ENCODE measurements at regions not wholly inside any gene's neighbourhood (a gene's known extent, or its start where the extent isn't known, plus 50 kb on each side); places are given as distances from the start of the nearest gene placed in this dataset.
A peak's percentile ranks its signal among the peaks of the same experiment; 100 is the strongest.
"Not testable (repeated sequence)": the region's sequence is repeated elsewhere in the genome, so short reads cannot be mapped to it uniquely, and the experiment has no call there.

DNA sequence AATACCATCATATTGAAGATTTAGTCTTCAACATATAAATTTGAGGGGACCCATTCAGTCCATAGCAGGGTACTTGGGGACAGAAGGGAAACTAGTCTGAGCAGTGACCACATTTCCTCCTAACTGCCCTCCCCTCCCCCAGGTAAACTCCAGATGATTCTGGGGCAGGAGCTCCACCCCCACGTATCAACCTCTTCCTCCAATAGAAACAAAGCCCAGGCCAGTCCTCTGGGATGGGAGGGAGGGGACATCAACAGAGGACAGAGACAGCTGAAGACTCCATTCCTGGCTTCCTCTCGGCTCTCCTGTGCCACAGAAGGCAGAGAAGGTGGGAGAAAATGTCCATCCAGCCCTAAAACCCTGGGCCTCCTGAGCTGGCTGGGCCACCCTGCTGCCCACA is 85.0 kb upstream of the TOP1 start:
- ATAC-seq: no peak
- intact Hi-C loops (cut with DNase I): no loop called here
- no peak for DNase-seq (ENCODE audit: low spot score)

DNA sequence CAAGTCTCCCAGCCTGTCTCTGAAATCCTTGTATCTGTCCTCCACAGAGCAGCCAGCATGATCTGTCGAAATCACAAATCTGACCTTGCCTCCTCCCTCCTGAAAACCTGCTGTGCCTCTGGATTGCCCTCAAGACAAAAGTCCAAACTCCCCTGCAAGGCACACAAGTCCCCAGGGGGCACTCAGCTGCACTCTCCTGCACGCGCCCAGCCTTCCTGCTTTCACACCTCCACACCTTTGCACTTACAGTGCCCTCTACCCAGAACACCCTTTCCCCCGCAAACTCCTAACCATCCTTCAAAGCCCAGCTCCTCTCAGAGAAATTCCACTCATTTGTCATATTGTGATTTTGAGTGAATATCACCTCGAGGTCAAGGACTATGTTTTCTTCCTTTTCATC is 83.4 kb upstream of the TOP1 start:
- no peak for ATAC-seq
- DNase-seq (ENCODE audit: low spot score): no peak
- intact Hi-C loops (cut with DNase I): no loop called here

DNA sequence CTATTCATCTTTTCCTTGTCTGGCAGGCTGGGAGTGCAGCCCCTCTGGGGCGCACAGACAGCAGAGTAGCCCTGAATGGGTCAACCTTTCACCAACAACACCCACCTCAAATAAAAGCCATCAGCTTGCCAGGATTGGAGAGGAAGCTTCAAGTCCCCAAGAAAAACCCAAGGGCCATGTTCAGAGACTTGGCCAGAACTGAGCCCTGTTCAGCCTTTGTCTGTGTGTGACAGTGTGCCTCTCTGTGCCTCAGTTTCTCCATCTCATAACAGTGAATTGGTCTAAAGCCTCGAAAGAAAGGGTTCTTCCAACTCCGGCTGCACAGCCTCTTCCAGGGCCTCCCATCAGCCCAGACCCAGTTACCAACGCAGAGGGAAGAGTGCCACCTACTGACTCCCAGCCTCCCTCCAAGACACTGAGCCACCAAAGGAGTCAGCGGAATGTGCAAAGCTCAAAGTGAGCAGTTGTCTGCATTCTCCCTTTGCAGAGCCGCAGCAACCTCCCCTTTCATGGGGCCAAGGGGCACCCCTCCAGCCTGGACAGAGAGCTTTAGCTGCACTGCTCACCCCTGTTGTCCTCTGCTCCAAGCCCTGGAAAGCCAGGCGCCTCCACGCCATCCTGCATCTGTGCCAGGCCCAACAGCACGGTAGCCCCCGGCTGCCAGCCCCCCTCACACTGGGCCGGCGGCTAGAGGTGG is 82.7 kb upstream of the TOP1 start:
- peak; percentile 91 for ATAC-seq
- intact Hi-C loops (cut with DNase I): no loop called here
- peak; percentile 71 for DNase-seq (ENCODE audit: low spot score)

- intact Hi-C loops (cut with DNase I): no loop called here
- ATAC-seq (no peak), DNase-seq (ENCODE audit: low spot score) (no peak)
Observed at GRCh38 chr20:40946451-40946850, 82.2 kb upstream of the TOP1 start.

GRCh38 chr20:40948465-40949267 is 80.0 kb upstream of the TOP1 start:
- intact Hi-C loops (cut with DNase I): no loop called here
- ATAC-seq: no peak
- DNase-seq (ENCODE audit: low spot score): no peak

GRCh38 chr20:40949346-40949745 is 79.3 kb upstream of the TOP1 start:
- ATAC-seq (no peak), DNase-seq (ENCODE audit: low spot score) (no peak)
- intact Hi-C loops (cut with DNase I): no loop called here

GRCh38 chr20:40952136-40952535 is 76.5 kb upstream of the TOP1 start:
- intact Hi-C loops (cut with DNase I): no loop called here
- DNase-seq (ENCODE audit: low spot score) (no peak), ATAC-seq (no peak)

DNA sequence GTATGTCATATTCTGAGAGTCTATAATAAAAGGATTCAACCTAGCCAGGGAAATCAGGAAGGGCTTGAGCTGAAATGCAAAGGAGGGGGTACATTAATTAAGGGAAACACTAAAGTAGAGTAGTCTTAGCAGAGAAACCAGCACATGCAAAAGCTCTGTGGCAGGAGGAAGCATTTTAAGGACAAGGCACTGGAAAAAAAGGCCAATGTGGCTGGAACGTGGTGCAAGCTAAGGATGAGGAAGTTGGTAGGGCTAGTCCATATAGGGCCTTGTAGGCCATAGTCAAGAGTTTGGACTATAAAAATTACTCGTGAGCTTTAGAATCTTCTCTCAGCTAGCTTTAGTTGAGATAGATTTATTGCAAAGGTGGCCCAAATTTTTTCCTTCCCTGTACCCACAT is 75.2 kb upstream of the TOP1 start:
- intact Hi-C loops (cut with DNase I): no loop called here
- no peak for ATAC-seq
- DNase-seq (ENCODE audit: low spot score): no peak

- no peak for ATAC-seq
- intact Hi-C loops (cut with DNase I): no loop called here
- DNase-seq (ENCODE audit: low spot score): no peak
Observed at GRCh38 chr20:40953856-40954255, 74.8 kb upstream of the TOP1 start.

DNA sequence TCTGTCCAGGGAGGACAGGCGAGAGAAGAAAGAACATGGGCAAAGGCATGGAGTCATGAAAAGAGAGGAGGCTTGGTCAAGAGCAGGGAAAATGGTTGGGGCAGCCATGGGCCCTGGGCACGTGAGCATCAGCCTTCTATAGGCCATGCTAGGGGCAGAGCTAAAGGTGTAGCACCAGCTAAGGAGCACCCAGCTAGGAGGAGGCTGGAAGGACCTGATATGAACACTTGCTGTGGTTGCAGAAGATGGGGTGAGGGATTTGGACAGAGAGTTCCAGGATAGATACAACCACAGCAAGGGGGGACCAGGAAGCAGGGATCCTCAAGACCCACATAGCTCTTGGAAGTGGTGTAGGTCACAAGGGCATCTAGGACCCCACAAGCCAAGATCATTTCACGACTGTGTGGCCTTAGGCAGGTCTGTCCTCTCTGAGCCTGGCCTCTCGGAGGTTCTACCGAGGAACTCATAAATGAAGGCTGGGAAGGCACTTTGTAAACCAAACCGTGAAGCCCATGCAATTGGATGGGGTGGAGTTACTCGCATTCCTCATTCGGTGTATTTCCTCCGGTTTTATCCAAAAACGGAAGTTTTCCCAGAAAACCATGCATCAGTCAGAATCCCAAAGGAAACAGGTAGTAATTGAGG is 74.0 kb upstream of the TOP1 start:
- ATAC-seq (no peak), DNase-seq (ENCODE audit: low spot score) (no peak)
- intact Hi-C loops (cut with DNase I): no loop called here

GRCh38 chr20:40955326-40955725 is 73.3 kb upstream of the TOP1 start:
- DNase-seq (ENCODE audit: low spot score) (no peak), ATAC-seq (no peak)
- intact Hi-C loops (cut with DNase I): no loop called here

- DNase-seq (ENCODE audit: low spot score); intact Hi-C loops (cut with DNase I); ATAC-seq: not testable (repeated sequence)
Observed at GRCh38 chr20:40955826-40956225, 72.8 kb upstream of the TOP1 start.

- intact Hi-C loops (cut with DNase I): no loop called here
- ATAC-seq (peak; percentile 45), DNase-seq (ENCODE audit: low spot score) (no peak)
Observed at GRCh38 chr20:40956542-40957264, 71.9 kb upstream of the TOP1 start.

DNA sequence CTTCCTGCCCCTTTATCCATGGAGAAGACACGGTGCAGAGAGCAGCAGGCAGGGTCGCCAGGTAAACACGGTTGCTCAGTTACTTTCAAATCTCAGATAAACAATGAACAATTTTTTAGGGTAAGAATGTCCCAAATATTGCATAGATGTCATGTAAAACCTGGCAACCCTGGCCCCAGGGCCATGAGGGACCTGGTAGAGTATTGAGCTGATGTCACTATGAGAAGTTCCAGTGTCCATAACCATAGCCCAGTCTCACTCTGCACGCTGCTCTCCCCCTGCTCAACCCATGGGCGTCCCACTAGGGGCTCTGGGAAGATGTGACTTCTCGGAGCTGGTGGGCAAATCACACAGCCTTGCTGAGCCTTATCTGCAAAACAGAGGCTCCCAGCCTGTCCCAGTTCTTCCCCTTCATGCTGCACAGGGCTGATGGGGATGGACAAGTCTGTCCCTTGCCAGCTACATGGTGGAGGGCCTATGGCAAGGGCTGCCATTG is 71.3 kb upstream of the TOP1 start:
- intact Hi-C loops (cut with DNase I): no loop called here
- ATAC-seq (no peak), DNase-seq (ENCODE audit: low spot score) (no peak)

GRCh38 chr20:40958598-40958997 is 70.0 kb upstream of the TOP1 start:
- ATAC-seq: no peak
- DNase-seq (ENCODE audit: low spot score): no peak
- intact Hi-C loops (cut with DNase I): no loop called here

DNA sequence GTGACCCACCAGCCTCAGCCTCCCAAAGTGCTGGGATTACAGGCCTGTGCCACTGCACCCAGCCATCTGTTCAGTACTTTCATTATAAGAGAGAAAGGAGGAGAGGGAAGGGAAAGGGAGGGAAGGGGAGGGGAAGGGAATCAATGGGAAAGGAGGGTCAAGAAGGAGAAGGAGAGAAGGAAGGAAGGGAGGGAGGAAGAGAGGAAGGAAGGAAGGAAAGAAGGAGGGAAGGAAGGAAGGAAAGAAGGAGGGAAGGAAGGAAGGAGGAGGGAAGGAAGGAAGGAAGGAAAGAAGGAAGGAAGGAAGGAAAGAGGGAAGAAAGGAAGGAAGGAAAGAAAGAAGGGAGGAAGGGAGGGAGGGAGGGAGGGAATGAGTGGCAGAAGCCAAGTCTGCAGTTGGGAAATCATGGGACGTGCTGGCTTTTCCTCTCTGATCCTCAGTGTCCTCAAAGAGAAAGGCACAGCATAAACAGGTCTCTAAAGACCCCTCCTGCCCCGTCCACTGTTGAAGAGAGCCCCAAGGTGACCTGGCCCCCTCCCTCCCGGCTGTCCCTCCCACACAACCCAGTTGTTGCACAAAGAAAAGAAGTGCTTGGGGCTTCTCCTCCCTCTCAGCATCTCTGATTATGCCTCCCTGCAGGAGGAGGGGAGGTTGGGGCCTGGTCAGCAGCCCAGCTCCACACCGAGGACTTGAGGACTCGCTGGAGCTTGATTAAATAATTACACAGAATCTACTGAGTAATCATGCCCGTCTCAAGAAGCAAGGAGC is 69.1 kb upstream of the TOP1 start:
- intact Hi-C loops (cut with DNase I): no loop called here
- DNase-seq (ENCODE audit: low spot score) (no peak), ATAC-seq (no peak)

DNA sequence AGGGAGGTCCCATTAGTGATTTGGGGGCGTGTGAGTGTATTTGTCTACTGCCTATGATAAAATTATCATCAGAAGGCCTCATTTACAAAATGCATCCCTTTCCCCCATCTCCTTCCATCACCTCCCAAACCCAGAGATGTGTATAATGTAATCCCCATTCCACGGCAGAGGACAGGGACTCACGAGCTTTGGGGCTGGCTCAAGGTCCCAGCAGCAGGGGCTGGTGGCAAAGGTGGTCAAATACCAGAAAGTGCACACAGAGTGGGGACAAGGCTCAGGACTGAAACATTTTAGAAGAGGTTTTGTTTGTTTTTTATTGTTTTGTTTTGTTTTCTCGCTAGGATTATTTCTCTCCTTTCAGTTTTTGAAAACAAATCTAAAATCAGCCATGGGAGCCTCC is 68.5 kb upstream of the TOP1 start:
- intact Hi-C loops (cut with DNase I): no loop called here
- no peak for DNase-seq (ENCODE audit: low spot score)

GRCh38 chr20:40960521-40960956 is 68.1 kb upstream of the TOP1 start:
- intact Hi-C loops (cut with DNase I): no loop called here
- DNase-seq (ENCODE audit: low spot score) (no peak), ATAC-seq (no peak)

More for the DNA sequence above, 68.5 kb upstream of the TOP1 start:
- no peak for ATAC-seq

- DNase-seq (ENCODE audit: low spot score): no peak
- ATAC-seq: no peak
- intact Hi-C loops (cut with DNase I): no loop called here
Observed at GRCh38 chr20:40961176-40961575, 67.4 kb upstream of the TOP1 start.
